GM23248 (cell line): ENCODE measurements at regions not wholly inside any gene's neighbourhood (a gene's known extent, or its start where the extent isn't known, plus 50 kb on each side); places are given as distances from the start of the nearest gene placed in this dataset.

Source experiments
- DNase-seq: peaks from one replicate; pipeline ENCODE4 v3.0.0-alpha.2; 2015
- H2AFZ ChIP-seq: fragments of 200-600 bp; sonication (generic); 2 replicates; pipeline ENCODE4 v1.6.1; 2016; ENCODE audit warnings: antibody characterized with exemption
- H3F3A ChIP-seq: fragments of 200-600 bp; sonication (generic); 2 replicates; pipeline ENCODE4 v1.6.1; 2016; ENCODE audit warnings: mild to moderate bottlenecking, antibody characterized with exemption, mixed run types; ENCODE audit not compliant: insufficient read depth
- H3K27ac ChIP-seq: fragments of 200-600 bp; sonication (generic); 2 replicates; pipeline ENCODE4 v1.5.1; 2016; ENCODE audit warnings: mild to moderate bottlenecking
- H3K27me3 ChIP-seq: fragments of 200-600 bp; sonication (generic); replicated peaks from 2 replicates; pipeline ENCODE4 v1.6.1; 2016; ENCODE audit warnings: mild to moderate bottlenecking; ENCODE audit not compliant: insufficient read depth
- H3K36me3 ChIP-seq: fragments of 200-600 bp; sonication (generic); 2 replicates; pipeline ENCODE4 v1.6.1; 2016; ENCODE audit warnings: low read depth, mild to moderate bottlenecking
- H3K4me1 ChIP-seq: fragments of 200-600 bp; sonication (generic); 2 replicates; pipeline ENCODE4 v1.6.1; 2016; ENCODE audit warnings: mild to moderate bottlenecking; ENCODE audit not compliant: insufficient read depth
- H3K4me2 ChIP-seq: fragments of 200-600 bp; sonication (generic); one replicate; pipeline ENCODE4 v1.6.1; 2016; ENCODE audit warnings: mild to moderate bottlenecking; ENCODE audit not compliant: unreplicated experiment
- H3K4me3 ChIP-seq: fragments of 200-600 bp; sonication (generic); 2 replicates; pipeline ENCODE4 v1.5.1; 2016; ENCODE audit warnings: mild to moderate bottlenecking
- H3K79me2 ChIP-seq: fragments of 200-600 bp; sonication (generic); 2 replicates; pipeline ENCODE4 v1.6.1; 2016; ENCODE audit warnings: mild to moderate bottlenecking; ENCODE audit not compliant: insufficient read depth
- H3K9ac ChIP-seq: fragments of 200-600 bp; sonication (generic); 2 replicates; pipeline ENCODE4 v1.6.1; 2016; ENCODE audit warnings: mild to moderate bottlenecking
- H3K9me2 ChIP-seq: fragments of 200-600 bp; sonication (generic); 2 replicates; pipeline ENCODE4 v1.6.1; 2016; ENCODE audit warnings: mixed run types, mild to moderate bottlenecking, moderate library complexity; ENCODE audit not compliant: insufficient read depth
- H3K9me3 ChIP-seq: fragments of 200-600 bp; sonication (generic); one replicate; pipeline ENCODE4 v1.6.1; 2017; ENCODE audit warnings: low read depth
- H4K20me1 ChIP-seq: fragments of 200-600 bp; sonication (generic); 2 replicates; pipeline ENCODE4 v1.6.0; 2016; ENCODE audit not compliant: insufficient read depth
- EZH2 ChIP-seq: fragments of 200-600 bp; sonication (generic); IDR thresholded peaks from 2 replicates; pipeline ENCODE4 v1.6.1; 2018; ENCODE audit warnings: antibody characterized with exemption, mild to moderate bottlenecking; ENCODE audit not compliant: insufficient read depth, poor library complexity, severe bottlenecking
- EZH2phosphoT487 ChIP-seq: fragments of 200-600 bp; sonication (generic); IDR thresholded peaks from 2 replicates; pipeline ENCODE4 v1.6.1; 2018; ENCODE audit warnings: antibody characterized with exemption, moderate library complexity, mild to moderate bottlenecking, low read depth; ENCODE audit not compliant: insufficient read depth
- WGBS, 2 experiments: methylation state at CpG; one replicate each; pipeline ENCODE4 v1.1.6; 2015 to 2017; ENCODE audit warnings: low lambda C conversion rate in 2 of 2, low coverage in 1 of 2; ENCODE audit errors: missing lambda C conversion rate in 2 of 2; 5-methylcytosine and 5-hydroxymethylcytosine counted together
- in situ Hi-C: fragments of 300-500 bp; cut with MboI; formaldehyde crosslinking; loops from 2 replicates; pipeline ENCODE4 v1.15.0; 2020

- H3K9ac ChIP-seq = no peak overlapping the region
- no peaks in the 10 kb centered on the region for H4K20me1 ChIP-seq
- H3K27ac ChIP-seq = no peak overlapping the region
- in situ Hi-C loops = no loop called here
- no peak overlapping the region for H3K4me3 ChIP-seq
- no peaks in the 10 kb centered on the region for H3K27me3 ChIP-seq
- H3K9me3 ChIP-seq = no peaks in the 10 kb centered on the region
- H3K4me2 ChIP-seq = no peak overlapping the region
- no peaks in the 10 kb centered on the region for H3K36me3 ChIP-seq
- H3K9me2 ChIP-seq = no peaks in the 10 kb centered on the region
- whole genome bisulfite sequencing, 2 experiments = 90 to 91% methylated on average over 9 of the region's 9 CpGs
- peaks cover 3% of the 10 kb centered on the region for H3K4me1 ChIP-seq
- H3F3A ChIP-seq = peaks cover 6% of the 10 kb centered on the region
- no peak for TF ChIP-seq EZH2
- TF ChIP-seq EZH2phosphoT487 = no peak
- no peak overlapping the region for H2AFZ ChIP-seq
- H3K79me2 ChIP-seq = no peaks in the 10 kb centered on the region
- no peak for DNase-seq
These were observed 162.7 kb downstream of the SIPA1L2 start for GRCh38 chr1:232467073-232467760.

GRCh38 chr1:232464325-232464724 lies 165.6 kb downstream of the SIPA1L2 start:
- Histone ChIP-seq H3K4me1 (no peaks in the 10 kb centered on the region), H3K4me3 (no peak overlapping the region), H3K36me3 (no peaks in the 10 kb centered on the region), H4K20me1 (no peaks in the 10 kb centered on the region), H3K79me2 (no peaks in the 10 kb centered on the region), H3K27ac (no peak overlapping the region), H3K9me3 (no peaks in the 10 kb centered on the region), H2AFZ (no peak overlapping the region), H3F3A (no peaks in the 10 kb centered on the region), H3K9me2 (no peaks in the 10 kb centered on the region), H3K9ac (no peak overlapping the region), H3K4me2 (no peak overlapping the region), H3K27me3 (no peaks in the 10 kb centered on the region)
- TF ChIP-seq EZH2phosphoT487 (no peak), EZH2 (no peak)
- in situ Hi-C loops = no loop called here
- WGBS, 2 experiments = 81 to 90% methylated on average over 1 of the region's 1 CpG
- DNase-seq = no peak

- Histone ChIP-seq H3K36me3 (no peaks in the 10 kb centered on the region), H3K9me3 (no peaks in the 10 kb centered on the region), H3K27me3 (no peaks in the 10 kb centered on the region), H2AFZ (no peak overlapping the region), H3K9me2 (no peaks in the 10 kb centered on the region), H3K4me1 (no peaks in the 10 kb centered on the region), H3K9ac (no peak overlapping the region), H3K4me3 (no peak overlapping the region), H3K27ac (no peak overlapping the region), H4K20me1 (no peaks in the 10 kb centered on the region), H3F3A (no peaks in the 10 kb centered on the region), H3K4me2 (no peak overlapping the region), H3K79me2 (no peaks in the 10 kb centered on the region)
- WGBS, 2 experiments = 61 to 71% methylated on average over 3 of the region's 3 CpGs
- in situ Hi-C loops = no loop called here
- peak; percentile 18 for DNase-seq
- TF ChIP-seq EZH2phosphoT487 (no peak), EZH2 (no peak)
These were observed 166.7 kb downstream of the SIPA1L2 start for GRCh38 chr1:232463225-232463624.

- no peak overlapping the region for H2AFZ ChIP-seq
- H3K9me2 ChIP-seq = no peaks in the 10 kb centered on the region
- no peaks in the 10 kb centered on the region for H3F3A ChIP-seq
- 73 to 76% methylated on average over 4 of the region's 4 CpGs for WGBS, 2 experiments
- DNase-seq = peak; percentile 9
- H3K36me3 ChIP-seq = no peaks in the 10 kb centered on the region
- no peak overlapping the region for H3K27ac ChIP-seq
- in situ Hi-C loops = no loop called here
- H3K4me3 ChIP-seq = no peak overlapping the region
- no peaks in the 10 kb centered on the region for H3K27me3 ChIP-seq
- H3K9me3 ChIP-seq = no peaks in the 10 kb centered on the region
- no peak overlapping the region for H3K9ac ChIP-seq
- no peaks in the 10 kb centered on the region for H4K20me1 ChIP-seq
- no peak for TF ChIP-seq EZH2phosphoT487
- no peak for TF ChIP-seq EZH2
- H3K4me2 ChIP-seq = no peak overlapping the region
- H3K79me2 ChIP-seq = no peaks in the 10 kb centered on the region
- H3K4me1 ChIP-seq = no peaks in the 10 kb centered on the region
These were observed 167.7 kb downstream of the SIPA1L2 start for GRCh38 chr1:232462213-232462612.

- no peaks in the 10 kb centered on the region for H3F3A ChIP-seq
- no peaks in the 10 kb centered on the region for H3K79me2 ChIP-seq
- TF ChIP-seq EZH2 (no peak), EZH2phosphoT487 (no peak)
- no peak for DNase-seq
- H3K4me3 ChIP-seq = no peak overlapping the region
- no peak overlapping the region for H3K9ac ChIP-seq
- H3K27ac ChIP-seq = no peak overlapping the region
- H4K20me1 ChIP-seq = no peaks in the 10 kb centered on the region
- no peak overlapping the region for H2AFZ ChIP-seq
- H3K4me1 ChIP-seq = no peaks in the 10 kb centered on the region
- WGBS, 2 experiments = 88 to 94% methylated on average over 3 of the region's 3 CpGs
- H3K9me2 ChIP-seq = no peaks in the 10 kb centered on the region
- no peaks in the 10 kb centered on the region for H3K9me3 ChIP-seq
- H3K36me3 ChIP-seq = no peaks in the 10 kb centered on the region
- no peak overlapping the region for H3K4me2 ChIP-seq
- no peaks in the 10 kb centered on the region for H3K27me3 ChIP-seq
- in situ Hi-C loops = no loop called here
These were observed 170.1 kb downstream of the SIPA1L2 start for GRCh38 chr1:232459826-232460225.
